Tibial artery (tissue), 4 donors: ENCODE measurements at regions not wholly inside any gene's neighbourhood (a gene's known extent, or its start where the extent isn't known, plus 50 kb on each side); places are given as distances from the start of the nearest gene placed in this dataset.

Experiments
- DNase-seq, 2 donors: peaks; one replicate each; pipeline ENCODE4 v3.0.0-alpha.2; 2019
- H3K27ac ChIP-seq, 2 donors: fragments of 200-600 bp; sonication (generic) in 1 of 2; 1 replicate in 1 of 2; 2 replicates in 1 of 2; pipeline ENCODE4 v1.5.1; 2018 to 2019; ENCODE audit warnings: mild to moderate bottlenecking in 1 of 2
- H3K27me3 ChIP-seq, 2 donors: fragments of 200-600 bp; sonication (generic) in 1 of 2; one replicate each; pipeline versions ENCODE4 v1.5.1 to v1.6.0; 2016 to 2019
- H3K36me3 ChIP-seq, 3 donors: fragments of 200-600 bp; sonication (generic) in 2 of 3; one replicate each; pipeline ENCODE4 v1.5.1; 2016 to 2019; ENCODE audit warnings: mild to moderate bottlenecking in 2 of 3
- H3K4me1 ChIP-seq, 4 donors: fragments of 200-600 bp; sonication (generic) in 2 of 4; 1 replicate in 3 of 4; 2 replicates in 1 of 4; pipeline ENCODE4 v1.5.1; 2016 to 2019
- H3K4me3 ChIP-seq, 2 donors: fragments of 200-600 bp; sonication (generic) in 1 of 2; 1 replicate in 1 of 2; 2 replicates in 1 of 2; pipeline ENCODE4 v1.5.1; 2018 to 2019; ENCODE audit warnings: mild to moderate bottlenecking in 2 of 2
- H3K9me3 ChIP-seq, 3 donors: fragments of 200-600 bp; sonication (generic) in 1 of 3; one replicate each; pipeline ENCODE4 v1.5.1; 2016 to 2019
- intact Hi-C: fragments of 100-400 bp; cut with DNase I; formaldehyde crosslinking; loops from one replicate; pipeline ENCODE4 v1.15.0; 2023; ENCODE audit warnings: low total_unique reads
- TF ChIP-seq, protein P1 (sequence below), 2 experiments: fragments of 200-600 bp in 1 of 2; fragments of 450-650 bp in 1 of 2; IDR thresholded peaks; one replicate each; pipeline ENCODE4 v1.5.1; 2017 to 2019; ENCODE audit warnings: antibody characterized with exemption in 2 of 2, mild to moderate bottlenecking in 1 of 2, moderate library complexity in 1 of 2

DNA sequence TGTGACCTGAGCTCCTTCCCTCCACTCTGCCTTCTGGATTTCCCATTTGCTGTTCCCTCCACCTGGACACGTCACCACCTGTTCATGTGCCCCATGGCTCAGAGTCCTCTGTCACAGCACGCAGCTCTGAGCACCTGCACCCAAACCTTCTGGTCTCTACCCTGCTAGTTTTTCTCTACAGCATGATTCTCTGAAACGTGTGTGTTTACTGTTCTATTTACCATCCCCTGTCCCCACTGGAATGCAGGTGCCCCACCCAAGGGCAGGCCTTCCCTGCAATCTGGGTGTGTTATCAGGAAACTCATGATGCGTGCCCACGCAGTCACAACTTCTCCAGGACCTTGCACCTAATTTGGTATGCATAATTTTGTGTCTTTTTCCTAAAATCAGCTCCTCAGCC lies 284.4 kb upstream of the IGFBP3 start:
- Histone ChIP-seq H3K27ac (no peak overlapping the region), H3K4me3 (no peak overlapping the region), H3K27me3 (no peaks in the 10 kb centered on the region), H3K4me1 (no peaks in the 10 kb centered on the region), H3K9me3 (no peaks in the 10 kb centered on the region), H3K36me3 (no peaks in the 10 kb centered on the region)
- intact Hi-C loops: no loop called here
- TF ChIP-seq, protein P1, sequence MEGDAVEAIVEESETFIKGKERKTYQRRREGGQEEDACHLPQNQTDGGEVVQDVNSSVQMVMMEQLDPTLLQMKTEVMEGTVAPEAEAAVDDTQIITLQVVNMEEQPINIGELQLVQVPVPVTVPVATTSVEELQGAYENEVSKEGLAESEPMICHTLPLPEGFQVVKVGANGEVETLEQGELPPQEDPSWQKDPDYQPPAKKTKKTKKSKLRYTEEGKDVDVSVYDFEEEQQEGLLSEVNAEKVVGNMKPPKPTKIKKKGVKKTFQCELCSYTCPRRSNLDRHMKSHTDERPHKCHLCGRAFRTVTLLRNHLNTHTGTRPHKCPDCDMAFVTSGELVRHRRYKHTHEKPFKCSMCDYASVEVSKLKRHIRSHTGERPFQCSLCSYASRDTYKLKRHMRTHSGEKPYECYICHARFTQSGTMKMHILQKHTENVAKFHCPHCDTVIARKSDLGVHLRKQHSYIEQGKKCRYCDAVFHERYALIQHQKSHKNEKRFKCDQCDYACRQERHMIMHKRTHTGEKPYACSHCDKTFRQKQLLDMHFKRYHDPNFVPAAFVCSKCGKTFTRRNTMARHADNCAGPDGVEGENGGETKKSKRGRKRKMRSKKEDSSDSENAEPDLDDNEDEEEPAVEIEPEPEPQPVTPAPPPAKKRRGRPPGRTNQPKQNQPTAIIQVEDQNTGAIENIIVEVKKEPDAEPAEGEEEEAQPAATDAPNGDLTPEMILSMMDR (IDR thresholded peaks at IDR 0.05): no peak
- DNase-seq: no peak

DNA sequence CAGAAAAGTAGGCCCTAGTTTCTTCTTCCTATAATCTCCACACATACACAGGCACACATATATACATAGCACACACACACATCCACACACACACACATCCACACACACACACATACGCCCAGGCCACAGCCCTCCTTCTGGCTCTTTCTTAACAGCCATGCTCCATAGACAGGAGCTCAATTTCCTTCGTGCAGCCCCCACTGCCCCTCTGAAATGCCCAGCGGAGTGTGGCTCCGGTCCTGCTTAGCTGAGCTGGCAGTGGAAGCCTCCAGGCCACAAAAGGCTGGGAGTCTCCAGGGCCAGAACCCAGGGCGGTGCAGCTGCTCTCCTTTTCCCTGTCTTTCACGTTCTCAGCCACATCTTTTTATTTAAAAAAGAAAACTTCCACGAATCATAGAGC lies 282.9 kb upstream of the IGFBP3 start:
- H3K4me1 ChIP-seq: no peaks in the 10 kb centered on the region
- no peaks in the 10 kb centered on the region for H3K9me3 ChIP-seq
- TF ChIP-seq, protein P1 (IDR thresholded peaks at IDR 0.05): no peak
- H3K27ac ChIP-seq: no peak overlapping the region
- H3K4me3 ChIP-seq: no peak overlapping the region
- intact Hi-C loops: no loop called here
- no peaks in the 10 kb centered on the region for H3K36me3 ChIP-seq
- no peak for DNase-seq
- no peaks in the 10 kb centered on the region for H3K27me3 ChIP-seq

DNA sequence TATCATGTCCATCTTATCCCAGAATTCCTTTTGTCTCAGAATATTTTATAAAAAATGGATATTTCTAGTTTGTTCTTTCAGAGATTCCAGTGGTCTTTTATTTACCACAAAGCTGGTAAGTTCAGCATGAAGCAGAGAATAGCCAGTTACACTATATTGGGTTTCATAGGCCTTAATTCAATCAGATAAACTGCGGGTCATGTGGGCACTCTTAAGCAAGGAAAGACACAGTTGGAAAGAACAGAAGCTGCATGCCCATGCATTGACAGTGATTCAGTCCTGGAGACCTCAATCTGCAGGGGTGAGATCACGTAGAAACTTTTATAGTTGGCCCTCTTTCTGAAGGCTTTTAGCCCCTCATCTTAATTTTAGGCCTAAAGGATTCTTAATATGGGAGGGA lies 281.3 kb upstream of the IGFBP3 start:
- no peaks in the 10 kb centered on the region for H3K4me1 ChIP-seq
- no peaks in the 10 kb centered on the region for H3K9me3 ChIP-seq
- H3K27ac ChIP-seq: no peak overlapping the region
- H3K36me3 ChIP-seq: no peaks in the 10 kb centered on the region
- no peak overlapping the region for H3K4me3 ChIP-seq
- no peak for DNase-seq
- H3K27me3 ChIP-seq: no peaks in the 10 kb centered on the region
- intact Hi-C loops: no loop called here
- TF ChIP-seq, protein P1 (IDR thresholded peaks at IDR 0.05): no peak

DNA sequence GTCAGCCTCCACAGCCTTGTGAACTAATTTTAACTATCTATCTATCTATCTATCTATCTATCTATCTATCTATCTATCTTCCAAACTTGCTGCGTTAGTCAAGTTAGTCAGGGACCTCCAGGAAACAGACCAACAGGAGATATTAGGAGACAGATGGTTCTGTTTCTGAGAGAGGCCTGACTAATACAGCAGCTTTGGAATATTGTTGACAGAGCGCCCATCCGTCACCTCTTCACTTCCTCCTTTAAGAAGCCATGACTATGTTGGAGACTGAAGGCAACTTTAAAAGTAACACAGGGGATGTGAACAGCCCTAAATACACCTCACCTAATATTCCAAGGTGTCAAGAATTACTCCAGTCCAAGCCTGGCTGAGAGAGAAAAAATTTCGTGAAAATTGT lies 280.9 kb upstream of the IGFBP3 start:
- DNase-seq: no peak
- no peaks in the 10 kb centered on the region for H3K9me3 ChIP-seq
- H3K36me3 ChIP-seq: no peaks in the 10 kb centered on the region
- H3K27ac ChIP-seq: no peak overlapping the region
- intact Hi-C loops: no loop called here
- TF ChIP-seq, protein P1 (IDR thresholded peaks at IDR 0.05): no peak
- H3K4me1 ChIP-seq: no peaks in the 10 kb centered on the region
- H3K4me3 ChIP-seq: no peak overlapping the region
- H3K27me3 ChIP-seq: no peaks in the 10 kb centered on the region

DNA sequence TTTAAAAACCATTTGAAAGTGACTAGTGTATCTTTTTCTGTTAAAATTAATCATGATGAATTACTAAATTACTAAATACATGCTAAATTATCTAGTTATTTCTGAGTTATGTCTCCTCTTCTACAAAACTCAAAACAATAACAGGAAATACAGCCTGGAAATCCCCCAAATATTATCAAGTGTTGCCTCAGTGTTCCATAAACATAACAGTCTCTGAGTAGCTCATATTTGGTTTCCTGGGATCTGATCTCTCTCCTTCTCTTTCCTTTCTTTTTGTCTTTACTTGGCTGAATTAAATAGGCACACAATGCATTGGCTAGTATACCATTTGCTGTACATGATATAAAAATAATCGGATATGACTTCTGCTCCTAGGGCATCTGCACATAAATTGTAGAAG lies 277.6 kb upstream of the IGFBP3 start:
- Histone ChIP-seq H3K4me3 (no peak overlapping the region), H3K27ac (no peak overlapping the region), H3K4me1 (no peaks in the 10 kb centered on the region), H3K27me3 (no peaks in the 10 kb centered on the region), H3K36me3 (no peaks in the 10 kb centered on the region), H3K9me3 (no peaks in the 10 kb centered on the region)
- no peak for DNase-seq
- intact Hi-C loops: no loop called here
- TF ChIP-seq, protein P1 (IDR thresholded peaks at IDR 0.05): no peak
